T-helper 2 cell (primary cell): ENCODE measurements at regions not wholly inside any gene's neighbourhood (a gene's known extent, or its start where the extent isn't known, plus 50 kb on each side); places are given as distances from the start of the nearest gene placed in this dataset.
A peak's percentile ranks its signal among the peaks of the same experiment; 100 is the strongest.

ENCODE experiments used
- DNase-seq, 5 experiments: peaks; one replicate each; pipeline versions ENCODE4 v3.0.0 to v3.0.0-alpha.2; 2012 to 2022

DNA sequence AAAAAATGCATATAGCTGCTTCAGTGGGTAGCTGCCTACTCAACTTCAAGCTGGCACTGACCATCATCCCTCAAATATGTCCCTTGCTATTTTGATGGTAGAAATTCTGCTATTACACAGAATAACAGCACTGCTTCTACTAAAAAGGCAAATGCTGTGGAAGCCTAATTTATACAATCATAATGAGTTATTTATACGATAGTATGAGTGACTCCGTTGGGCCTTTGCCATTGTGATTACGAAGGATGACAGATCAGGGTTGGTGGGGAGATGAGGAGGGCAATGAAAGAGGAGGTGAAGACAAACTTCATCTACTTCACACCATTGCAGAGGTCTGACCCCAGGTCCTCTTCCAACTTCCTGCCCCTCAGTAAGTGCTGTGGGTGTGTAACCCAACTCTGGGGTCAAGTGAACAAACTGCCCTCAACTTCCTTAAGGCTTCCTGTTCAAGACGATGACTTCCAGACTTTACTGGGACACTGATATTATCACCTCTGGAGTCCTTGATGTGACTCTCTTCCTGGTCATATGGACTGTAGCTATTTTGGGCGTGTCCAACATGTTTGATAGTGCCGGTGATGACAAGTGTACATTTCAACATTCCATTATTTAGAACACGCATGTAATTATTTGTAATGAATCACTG lies 74.1 kb upstream of the RPS23 start:
- no peak for DNase-seq

DNA sequence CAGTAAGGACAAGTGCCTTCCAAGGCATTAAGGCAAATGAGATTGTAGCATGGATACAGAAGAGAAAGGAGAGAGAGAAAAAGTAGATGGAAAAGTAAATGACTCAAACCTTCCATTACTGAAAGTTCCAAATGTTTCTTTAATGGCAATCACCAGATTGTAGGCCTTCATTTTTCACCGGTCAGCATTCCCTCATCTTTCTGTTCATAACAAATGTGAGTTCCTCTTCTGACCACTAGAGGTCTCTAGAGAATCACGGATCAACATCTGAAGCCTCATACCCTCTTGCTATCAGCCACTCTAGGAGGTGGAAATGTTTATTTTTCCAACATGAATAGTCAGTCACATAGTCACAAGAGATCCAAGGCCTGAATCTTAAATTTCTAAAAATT lies 73.6 kb upstream of the RPS23 start:
- DNase-seq = peak in 2 of 5 experiments; percentile 14 to 61

DNA sequence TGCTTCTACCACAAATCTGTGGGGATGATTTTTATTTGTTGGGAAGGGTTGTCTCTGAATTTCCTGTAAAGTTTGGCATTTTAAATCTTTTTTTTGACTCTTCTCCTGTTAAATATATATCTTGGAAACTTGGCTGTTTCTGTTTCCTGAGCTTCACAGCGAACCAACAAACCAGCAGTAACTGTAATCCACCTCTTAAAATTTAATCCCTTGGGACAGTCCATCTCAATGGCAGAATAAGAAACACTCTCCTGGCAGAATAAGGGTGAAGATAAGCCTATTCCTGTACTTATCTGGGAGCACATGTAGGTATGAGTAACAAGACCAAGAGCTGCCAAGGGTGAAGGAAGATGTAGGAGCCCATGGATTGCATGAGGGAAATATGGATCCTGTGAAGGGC lies 73.1 kb upstream of the RPS23 start:
- DNase-seq = no peak

DNA sequence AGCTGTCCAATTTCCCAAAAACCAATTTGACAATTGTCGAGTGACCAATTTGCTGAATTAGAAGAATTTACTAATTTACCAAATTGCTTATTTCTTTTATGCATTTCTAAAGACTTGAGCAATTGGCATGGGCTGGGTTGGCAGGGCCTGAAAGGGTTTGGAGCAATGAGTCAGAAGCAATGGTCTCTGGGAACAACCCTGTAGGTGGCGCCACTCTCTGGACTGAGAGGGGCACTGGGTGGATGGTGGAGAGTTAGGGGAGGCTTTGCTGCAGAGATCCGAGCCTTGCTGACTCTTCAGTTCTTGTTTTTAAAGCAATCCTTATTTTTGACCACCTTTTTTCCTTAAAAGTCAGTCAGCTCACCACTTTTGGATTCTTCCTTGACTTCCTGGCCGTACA lies 71.5 kb upstream of the RPS23 start:
- DNase-seq = peak in 2 of 5 experiments; percentile 7 to 27

DNA sequence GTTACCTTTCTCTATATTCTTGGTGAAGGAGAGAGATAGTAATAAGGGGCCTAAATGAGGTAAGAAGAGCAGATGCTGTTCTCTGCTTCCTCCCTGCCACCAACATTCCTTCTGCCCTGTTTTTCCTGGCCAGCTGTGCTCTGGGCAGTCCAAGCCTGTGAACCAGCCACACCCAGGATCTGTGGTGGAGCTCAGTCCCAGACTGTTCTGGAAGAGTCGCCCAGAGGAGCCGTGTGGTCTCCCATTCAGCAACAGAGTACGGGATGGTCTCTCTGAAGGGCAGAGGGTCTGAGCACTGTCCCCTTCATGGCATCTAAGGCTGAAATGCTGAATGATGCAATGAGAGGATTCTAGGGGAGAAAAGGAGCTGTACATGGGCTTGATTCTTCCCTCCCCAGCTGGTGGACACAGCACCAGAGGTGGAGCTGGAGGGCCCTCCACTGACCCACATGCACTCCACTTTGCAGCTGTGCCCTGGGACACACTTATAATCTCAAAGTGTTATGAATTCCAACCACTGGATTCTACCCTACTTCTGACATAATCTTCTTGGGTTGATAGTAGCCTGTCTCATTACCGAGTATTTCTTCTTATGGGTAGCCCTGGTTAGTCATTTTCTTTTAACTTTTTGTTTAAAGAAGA lies 70.8 kb upstream of the RPS23 start:
- DNase-seq = no peak

DNA sequence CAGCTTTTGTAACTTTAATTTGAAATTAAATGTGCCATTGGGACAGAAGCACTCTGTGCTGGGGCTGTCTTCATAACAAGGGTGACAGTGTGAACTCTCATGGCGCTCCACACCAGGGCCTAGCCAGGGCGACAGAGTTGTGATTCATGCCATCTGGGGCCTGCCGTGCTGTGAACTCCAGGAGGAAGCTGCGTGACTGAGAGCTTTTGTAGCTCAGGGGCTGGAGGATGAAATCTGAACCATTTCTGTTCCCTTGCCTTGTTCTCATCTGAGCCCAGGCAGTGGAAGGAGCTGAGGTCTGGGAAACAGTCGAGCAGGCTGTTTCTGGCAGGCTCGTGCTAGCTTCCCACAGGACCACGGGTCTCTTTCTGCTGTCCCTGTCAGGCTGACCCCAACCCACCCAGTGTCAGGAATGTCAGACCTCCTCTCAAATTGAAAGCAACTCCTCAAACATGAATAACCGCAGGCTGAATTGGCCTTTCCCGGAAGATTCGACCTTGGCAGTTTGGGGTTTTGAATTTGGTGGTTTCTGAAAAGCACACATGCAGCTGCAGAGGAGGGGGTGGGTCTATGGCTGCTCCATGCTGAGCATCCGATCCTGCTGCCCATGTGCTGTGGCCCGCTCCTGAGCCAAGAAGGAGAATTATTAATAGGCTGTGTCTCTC lies 69.2 kb upstream of the RPS23 start:
- DNase-seq = no peak

DNA sequence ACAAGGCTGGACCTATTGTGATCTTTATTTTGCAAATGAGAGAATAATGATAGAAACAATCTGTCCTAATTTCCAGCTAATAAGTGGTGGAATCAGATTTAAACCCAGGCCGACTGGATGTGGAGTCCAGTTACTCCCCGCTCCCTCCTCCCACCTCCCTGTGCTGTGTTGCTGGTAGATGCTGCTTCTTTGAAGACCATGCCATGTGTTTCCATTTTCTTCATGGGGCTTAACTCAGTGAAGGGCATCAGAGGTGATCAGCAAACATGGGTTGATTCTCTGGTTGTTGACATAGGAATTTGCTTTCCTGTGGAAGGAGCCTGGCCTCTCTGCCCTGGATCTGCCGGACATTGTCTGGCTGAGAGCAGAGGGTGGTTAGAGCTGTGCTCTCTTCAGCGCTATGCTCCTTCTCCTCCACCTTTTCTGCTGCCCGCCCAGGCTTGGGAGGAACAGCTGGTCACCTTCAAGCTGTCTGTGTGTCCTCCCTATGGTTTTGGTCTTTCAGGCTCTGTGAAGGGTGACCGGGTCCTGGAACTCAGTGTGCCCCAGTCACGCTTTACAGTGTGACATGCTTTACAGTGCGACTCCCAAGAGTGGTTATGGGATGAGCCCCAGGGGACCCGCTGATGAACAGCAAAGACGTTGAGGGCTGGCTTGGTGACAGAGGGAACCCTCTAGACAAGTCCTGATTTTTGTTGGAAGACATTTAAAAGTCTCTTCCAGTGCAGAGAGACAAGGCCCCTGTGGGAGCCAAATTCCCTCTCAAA lies 68.4 kb upstream of the RPS23 start:
- no peak for DNase-seq

DNA sequence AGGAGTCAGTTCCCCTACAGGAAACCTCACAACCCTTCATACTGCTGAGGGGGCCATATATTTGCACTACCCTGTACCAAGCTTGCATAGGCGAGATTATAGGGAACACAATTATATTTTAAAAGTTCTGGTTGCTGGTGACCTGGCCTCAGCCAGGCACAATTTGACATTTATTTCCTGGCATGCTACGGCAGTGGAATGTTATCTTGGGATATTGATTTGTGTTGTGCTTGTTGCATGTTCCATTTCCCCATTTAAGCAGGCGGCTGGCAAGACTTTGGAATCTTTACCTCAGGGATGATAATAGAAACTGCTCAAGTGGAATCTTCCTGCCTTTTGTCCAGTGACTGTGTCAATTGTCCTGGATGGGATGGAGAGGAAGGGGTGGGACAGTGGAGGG lies 67.0 kb upstream of the RPS23 start:
- DNase-seq = no peak

DNA sequence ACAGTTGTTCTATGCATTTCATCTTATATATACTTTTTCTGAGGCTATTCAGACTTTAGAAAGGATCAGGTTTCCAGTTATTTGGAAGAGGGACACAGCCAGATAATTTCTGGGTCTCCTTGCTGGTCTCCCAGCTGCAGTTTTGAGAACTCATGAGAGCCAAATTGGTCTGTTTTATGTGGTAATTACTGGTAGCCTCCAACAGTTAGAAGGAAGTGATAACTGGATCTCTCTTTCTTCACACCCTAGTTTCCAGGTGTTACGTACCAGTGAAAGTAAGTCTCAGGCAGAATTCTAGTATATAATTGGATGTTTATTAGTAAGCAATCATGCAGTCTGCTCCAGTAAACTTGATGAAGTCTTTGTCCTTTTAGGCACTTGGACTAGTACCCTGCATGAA lies 63.2 kb upstream of the RPS23 start:
- no peak for DNase-seq

DNA sequence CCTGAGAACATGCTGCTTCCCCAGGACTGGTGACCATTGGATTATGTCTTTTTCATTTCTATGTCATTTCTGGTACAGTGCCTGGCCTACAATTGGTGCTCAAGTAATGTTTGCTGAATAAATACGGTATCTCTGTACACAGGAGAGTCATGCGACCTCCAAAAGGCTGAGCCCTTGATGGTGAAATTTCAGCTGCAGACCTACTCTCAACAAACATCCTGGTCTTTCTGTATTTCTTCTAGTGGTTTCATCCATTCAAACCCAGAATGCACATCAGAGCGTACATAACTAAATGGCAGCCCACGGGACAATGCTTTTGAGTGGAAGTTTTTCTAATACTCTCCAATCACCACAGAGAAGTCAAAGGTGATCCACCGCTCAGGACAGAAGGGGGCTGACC lies 62.6 kb upstream of the RPS23 start:
- DNase-seq = no peak

DNA sequence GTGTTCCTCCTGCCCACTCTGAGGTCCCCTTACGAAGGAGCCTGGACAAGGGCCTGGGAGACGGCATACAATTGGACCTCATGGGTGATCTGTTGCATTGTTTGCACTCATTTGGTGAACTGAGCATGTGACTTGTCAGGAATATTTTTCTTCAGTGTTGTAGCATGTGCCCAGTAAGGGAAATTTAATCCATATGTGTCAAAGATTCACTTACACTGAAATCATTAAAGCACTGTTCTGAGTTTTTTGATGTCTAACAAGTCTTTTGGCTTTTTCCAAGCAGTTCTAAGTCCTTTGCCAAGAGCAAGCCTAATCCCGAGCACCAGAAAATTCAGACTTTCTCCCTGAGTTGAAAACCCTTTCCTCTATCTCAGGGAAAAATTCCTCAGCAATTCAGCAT lies 61.6 kb upstream of the RPS23 start:
- DNase-seq = no peak

DNA sequence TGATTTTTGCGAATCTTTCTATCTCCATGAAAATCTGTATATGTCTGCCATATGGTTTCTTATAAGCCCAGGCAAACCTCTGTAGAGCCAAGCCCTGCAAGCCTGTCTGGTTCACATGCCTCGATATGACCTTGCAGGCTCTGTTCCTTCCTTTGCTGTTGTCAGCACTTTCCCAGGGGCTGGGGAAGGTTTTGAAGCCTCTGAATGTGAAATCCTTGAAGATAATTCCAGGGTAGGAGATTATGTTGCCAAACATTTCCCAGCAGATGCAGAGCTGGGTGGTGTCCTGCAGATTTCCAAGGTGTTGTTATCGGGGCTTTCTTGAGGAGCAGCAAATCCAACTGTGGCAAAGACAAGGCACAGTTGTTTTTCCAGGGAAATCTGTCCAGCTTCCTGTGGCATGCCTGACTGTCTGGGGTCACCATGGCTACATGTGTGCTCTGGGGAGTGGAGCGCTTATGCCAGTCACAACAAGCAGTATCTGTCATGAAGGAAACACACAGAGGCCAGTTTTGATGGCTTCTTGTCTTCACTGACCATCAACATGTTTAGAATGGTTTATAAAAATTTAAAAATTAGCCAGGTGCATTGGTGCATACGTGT lies 60.7 kb upstream of the RPS23 start:
- DNase-seq = no peak

DNA sequence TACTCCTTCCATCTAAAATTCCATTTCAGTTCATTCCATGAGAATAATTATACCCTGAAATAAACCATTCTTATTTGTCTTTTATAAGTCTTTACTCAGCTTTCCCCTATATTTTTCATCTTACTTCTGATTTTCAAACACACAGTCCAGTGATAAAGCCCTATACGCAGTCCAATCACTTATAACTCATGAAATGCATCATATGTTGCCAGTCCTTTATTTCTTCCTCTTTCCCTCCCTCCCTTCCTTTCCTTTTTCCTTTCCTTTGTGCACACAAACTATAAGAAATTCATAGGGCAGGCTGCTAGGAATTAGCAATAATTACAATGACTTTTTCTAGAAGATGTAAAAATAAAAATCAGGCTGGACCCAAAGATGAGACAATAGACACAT lies 58.8 kb upstream of the RPS23 start:
- DNase-seq = no peak

DNA sequence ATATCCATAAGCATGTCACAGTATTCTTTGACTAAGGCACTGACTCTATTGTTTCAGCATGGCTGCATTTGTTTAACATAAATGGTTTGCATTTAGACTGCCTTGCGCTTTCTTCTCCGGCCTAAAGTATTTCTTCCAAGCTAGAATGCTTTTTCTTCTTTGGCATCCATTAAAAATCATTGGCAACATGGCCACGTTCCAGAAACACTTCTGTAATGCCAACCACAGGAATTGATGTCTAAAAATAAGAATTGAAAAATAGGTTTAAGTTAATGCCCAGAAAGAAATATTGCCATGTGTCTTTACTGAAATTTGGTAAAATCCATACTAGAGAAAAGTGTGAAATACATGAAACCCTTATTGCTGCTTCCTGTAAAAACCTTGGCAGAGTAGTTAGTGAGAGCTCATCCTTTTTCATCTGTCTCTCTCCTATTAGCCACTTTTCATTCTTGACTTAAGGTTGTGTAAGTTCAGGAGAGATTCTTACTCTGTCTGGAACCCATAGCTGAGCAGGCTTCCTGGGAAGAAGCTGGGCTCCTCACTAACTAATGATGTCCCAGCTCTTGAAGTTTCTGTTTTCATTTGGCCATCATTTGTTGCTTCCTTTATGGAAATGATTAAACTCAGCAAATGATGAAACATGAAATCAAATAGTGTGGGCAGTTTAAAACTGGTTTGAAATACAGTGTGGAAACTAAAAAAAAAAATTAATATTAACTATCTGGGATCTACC lies 58.2 kb upstream of the RPS23 start:
- DNase-seq = no peak

DNA sequence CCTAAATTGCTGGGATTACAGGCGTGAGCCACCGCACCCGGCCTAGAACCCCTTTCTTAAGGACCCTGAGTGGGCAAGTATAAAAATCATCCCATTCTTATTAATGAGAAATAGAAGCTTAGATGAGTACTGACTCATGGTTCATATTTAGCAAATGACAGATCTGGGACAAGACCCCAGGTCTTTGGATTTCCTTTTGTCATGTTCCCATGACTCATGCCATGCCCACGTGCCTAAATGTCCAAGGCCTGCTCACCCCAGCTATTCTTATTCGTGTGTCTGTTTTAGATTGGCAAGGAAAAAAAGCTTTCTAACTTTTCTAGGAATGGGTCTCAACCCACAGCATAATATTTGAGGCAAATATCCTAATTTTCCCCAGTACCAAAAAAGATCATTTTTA lies 57.7 kb upstream of the RPS23 start:
- DNase-seq = no peak

DNA sequence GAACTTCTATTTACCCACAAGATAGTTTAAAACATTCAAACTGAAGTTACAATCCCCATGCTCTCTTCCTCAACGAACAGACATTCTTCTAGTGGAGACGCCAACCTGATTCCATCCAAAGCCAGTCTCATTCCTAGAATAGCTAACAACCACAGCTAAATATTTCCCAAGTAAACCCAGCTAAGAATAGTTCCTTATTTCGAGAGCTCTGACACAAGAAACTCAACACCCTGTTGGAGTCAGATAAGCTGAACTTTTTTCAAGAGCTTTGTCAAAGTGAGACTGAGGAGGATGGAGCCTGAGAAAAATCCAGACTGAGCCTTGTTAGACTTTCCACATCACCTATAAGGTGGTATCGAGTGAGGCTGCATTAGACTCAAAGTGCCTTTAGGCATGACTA lies 56.7 kb upstream of the RPS23 start:
- no peak for DNase-seq

DNA sequence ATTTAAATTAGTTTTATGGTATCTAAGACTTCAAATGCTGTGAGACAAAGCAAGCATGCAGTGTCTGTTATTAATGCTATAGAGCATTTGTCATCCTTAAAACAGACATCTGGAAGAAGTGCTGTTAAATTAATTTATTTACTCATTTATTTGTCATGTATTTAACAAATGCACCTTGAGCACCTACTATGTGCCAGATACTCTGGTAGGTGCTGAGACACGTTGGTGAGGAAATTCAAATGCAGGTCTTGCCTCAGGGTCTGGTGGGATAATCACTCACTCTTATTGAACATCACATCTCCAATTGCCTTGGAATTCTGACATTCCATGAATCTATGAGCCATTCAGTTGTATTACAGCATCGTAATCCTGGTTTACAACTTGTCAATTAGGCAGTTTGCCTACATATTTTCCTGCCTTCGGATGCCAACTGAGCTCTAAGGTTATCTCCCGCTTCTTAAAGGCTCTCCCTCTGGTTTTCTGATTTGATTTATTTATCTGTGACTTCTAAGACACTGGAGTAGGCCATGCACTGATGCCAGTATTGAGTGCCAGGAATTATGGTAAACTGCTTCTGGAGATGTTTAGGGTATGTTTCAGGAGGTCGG lies 56.0 kb upstream of the RPS23 start:
- DNase-seq = no peak

DNA sequence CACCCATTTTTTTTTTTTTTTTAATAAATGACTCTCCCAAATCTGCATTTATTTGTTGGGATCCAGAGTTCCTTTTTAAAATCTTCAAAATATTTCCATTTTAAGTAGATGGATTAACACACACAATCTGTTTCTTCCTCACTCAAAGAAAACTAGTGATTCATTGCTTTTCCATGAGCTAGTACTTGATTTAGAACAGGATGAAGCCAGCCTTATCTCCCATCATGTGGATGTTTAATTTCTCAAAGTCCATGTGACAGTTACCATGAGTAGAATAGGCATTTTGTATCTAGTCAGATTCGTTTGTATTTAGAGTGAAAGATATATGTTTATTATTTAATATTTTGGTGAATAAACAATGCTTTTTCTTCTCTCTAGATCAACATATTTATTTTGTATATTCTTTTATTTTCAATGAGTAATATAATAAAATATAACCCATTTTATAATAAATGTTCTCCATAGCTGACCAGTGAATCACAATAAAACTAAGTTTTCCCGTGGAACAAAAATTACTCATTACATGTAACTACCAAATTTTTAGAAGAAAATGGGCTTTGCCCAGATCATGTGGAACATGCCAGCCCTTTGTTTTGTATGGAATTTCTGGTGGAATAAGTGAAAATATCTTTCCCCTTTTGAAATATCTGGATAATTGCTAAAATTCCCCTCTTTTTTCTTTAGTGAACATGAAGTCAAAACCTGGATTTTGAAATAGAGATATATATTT lies 54.9 kb upstream of the RPS23 start:
- DNase-seq = no peak

DNA sequence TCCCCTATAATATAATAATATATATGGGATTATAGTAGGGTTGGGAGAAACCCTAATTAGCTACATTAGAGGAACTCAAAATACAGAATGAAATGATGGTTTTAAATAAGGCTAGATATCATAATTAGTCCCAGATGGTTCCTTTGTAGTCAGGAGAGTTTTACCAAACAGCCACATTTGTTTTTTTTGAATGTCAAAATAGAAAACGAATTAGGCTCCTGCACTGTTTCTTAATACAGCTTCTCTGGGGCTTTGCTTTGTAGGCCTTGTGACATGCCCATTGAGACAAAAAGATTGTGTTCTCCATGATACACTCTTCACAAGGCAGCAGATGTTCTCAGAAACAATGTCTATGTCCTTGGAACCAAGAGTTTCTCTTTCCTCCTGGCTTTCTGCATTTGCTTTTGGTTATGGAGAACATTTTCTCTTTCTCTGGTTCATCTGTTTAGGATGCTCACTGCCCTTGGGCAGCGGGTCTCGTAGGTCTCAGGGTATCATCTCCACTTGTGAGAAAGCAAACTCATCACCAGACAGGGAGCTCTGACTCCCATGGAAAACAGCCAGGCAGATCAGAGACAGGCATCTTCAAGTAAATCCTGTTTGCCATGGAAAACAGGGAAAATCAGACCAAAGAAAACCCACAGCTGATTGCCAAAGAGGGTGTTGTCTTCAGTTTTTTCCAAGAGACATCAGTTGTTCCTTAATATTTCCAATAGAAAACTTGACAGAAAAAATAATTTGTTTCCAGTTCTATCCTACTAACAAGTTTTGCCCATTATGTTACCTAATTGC lies 54.1 kb upstream of the RPS23 start:
- DNase-seq = no peak

DNA sequence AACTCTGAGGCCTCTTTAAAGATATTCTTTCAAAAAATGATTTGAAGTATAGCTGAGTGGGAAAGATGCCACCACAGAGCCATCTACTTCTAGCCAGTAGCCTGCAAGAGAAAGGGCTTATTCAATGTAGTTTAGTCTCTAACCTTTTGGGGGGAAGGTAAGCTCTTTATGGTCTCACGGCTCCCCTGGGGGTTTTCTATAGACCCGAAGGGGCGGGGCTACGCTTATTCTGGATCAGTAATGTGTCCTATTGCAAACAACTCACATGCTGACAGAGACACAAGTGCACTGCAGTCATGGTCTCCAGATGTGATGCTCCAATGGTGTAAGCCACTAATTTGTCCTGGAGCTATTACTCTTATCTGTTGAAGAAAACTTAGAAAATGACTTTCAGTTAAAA lies 53.4 kb upstream of the RPS23 start:
- DNase-seq = no peak
